ENCODE measurements at regions not wholly inside any gene's neighbourhood (a gene's known extent, or its start where the extent isn't known, plus 50 kb on each side); places are given as distances from the start of the nearest gene placed in this dataset.

DNA sequence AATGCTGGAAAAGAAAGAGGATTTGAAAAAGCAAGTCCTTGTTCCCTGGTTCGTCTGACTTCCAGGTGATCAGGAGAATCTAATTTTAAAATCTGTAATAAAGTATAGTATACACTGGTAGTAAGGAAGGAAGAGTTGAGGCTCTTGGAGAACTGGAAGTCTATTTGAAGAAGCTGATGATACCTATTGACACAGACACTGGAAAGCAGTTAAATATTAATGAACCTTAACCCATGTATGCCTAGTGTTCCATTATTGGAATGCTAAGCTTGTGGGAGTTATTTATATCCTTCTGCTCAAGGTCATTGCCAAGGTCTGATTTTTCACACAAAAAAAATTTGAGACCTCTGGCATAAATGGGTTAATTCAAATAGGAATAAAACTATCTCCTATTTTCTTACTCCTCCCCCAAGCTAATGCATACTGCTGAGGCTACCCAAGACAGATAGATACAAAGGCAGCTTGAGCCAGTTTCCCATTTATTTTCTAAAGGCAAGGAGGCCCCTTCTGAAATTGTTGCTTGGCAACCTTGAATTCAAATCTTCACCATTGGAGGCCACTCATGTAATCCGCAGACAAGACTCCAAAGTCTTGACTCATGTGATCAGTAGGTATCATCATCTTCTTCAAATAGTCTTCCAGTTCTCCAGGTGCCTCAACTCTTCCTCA lies 110.2 kb downstream of the FZD1 start:
- Histone ChIP-seq H3K9me3 (ENCODE audit: insufficient read depth, low read depth, low read length) (no peaks in the 10 kb centered on the region), H3K4me2 (ENCODE audit: low read depth, low read length, poor library complexity, severe bottlenecking) (no peak overlapping the region), H3K9ac (ENCODE audit: low read depth, low read length, poor library complexity, severe bottlenecking) (no peak overlapping the region), H3K4me3 (ENCODE audit: low read length, poor library complexity, severe bottlenecking) (no peak overlapping the region), H2AFZ (ENCODE audit: low read length) (no peak overlapping the region), H3K36me3 (ENCODE audit: insufficient read depth, low read length) (no peaks in the 10 kb centered on the region), H3K79me2 (ENCODE audit: insufficient read depth, low read length) (no peaks in the 10 kb centered on the region), H3K9me2 (replicated peaks; ENCODE audit: low read depth, low read length) (no peaks in the 10 kb centered on the region), H3K4me1 (ENCODE audit: insufficient read depth, low read length, poor library complexity, severe bottlenecking) (no peaks in the 10 kb centered on the region), H3F3A (ENCODE audit: low read depth) (no peaks in the 10 kb centered on the region), H4K20me1 (ENCODE audit: insufficient read depth, low read length, poor library complexity, severe bottlenecking) (no peaks in the 10 kb centered on the region), H3K27me3 (ENCODE audit: insufficient read depth, low read length, poor library complexity, severe bottlenecking) (no peaks in the 10 kb centered on the region)
- no peak for TF ChIP-seq EZH2phosphoT487 (IDR thresholded peaks at IDR 0.05; ENCODE audit: borderline replicate concordance)
- TF ChIP-seq, protein P1, sequence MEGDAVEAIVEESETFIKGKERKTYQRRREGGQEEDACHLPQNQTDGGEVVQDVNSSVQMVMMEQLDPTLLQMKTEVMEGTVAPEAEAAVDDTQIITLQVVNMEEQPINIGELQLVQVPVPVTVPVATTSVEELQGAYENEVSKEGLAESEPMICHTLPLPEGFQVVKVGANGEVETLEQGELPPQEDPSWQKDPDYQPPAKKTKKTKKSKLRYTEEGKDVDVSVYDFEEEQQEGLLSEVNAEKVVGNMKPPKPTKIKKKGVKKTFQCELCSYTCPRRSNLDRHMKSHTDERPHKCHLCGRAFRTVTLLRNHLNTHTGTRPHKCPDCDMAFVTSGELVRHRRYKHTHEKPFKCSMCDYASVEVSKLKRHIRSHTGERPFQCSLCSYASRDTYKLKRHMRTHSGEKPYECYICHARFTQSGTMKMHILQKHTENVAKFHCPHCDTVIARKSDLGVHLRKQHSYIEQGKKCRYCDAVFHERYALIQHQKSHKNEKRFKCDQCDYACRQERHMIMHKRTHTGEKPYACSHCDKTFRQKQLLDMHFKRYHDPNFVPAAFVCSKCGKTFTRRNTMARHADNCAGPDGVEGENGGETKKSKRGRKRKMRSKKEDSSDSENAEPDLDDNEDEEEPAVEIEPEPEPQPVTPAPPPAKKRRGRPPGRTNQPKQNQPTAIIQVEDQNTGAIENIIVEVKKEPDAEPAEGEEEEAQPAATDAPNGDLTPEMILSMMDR (conservative IDR thresholded peaks at IDR 0.05; ENCODE audit: low read length) = no peak

DNA sequence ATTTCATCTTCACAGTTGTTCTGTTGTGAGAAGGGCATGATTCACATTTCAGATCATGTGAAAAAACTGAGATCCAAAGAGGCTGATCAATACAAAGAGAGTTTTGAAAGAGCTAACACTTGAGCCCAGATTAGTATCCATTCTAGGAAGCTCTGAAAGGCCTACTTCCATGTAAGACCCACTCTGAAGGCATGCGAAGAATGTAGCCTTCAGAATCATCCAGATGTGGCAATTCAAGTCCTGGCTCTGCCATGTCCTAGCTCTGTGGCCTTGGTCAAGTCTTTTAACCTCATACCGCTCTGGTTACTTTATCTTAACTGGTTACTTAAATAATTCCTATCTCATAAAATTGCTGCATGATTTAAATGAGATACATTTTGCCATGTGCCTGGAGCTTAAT lies 111.1 kb downstream of the FZD1 start:
- Histone ChIP-seq H3K27me3 (ENCODE audit: insufficient read depth, low read length, poor library complexity, severe bottlenecking) (no peaks in the 10 kb centered on the region), H3K4me2 (ENCODE audit: low read depth, low read length, poor library complexity, severe bottlenecking) (no peak overlapping the region), H3K36me3 (ENCODE audit: insufficient read depth, low read length) (no peaks in the 10 kb centered on the region), H3K9me2 (replicated peaks; ENCODE audit: low read depth, low read length) (no peaks in the 10 kb centered on the region), H3F3A (ENCODE audit: low read depth) (no peaks in the 10 kb centered on the region), H2AFZ (ENCODE audit: low read length) (no peak overlapping the region), H3K79me2 (ENCODE audit: insufficient read depth, low read length) (no peaks in the 10 kb centered on the region), H3K9me3 (ENCODE audit: insufficient read depth, low read depth, low read length) (no peaks in the 10 kb centered on the region), H3K9ac (ENCODE audit: low read depth, low read length, poor library complexity, severe bottlenecking) (no peak overlapping the region), H4K20me1 (ENCODE audit: insufficient read depth, low read length, poor library complexity, severe bottlenecking) (no peaks in the 10 kb centered on the region), H3K4me3 (ENCODE audit: low read length, poor library complexity, severe bottlenecking) (no peak overlapping the region), H3K4me1 (ENCODE audit: insufficient read depth, low read length, poor library complexity, severe bottlenecking) (no peaks in the 10 kb centered on the region)
- TF ChIP-seq EZH2phosphoT487 (IDR thresholded peaks at IDR 0.05; ENCODE audit: borderline replicate concordance) = no peak
- TF ChIP-seq, protein P1 (conservative IDR thresholded peaks at IDR 0.05; ENCODE audit: low read length) = no peak

DNA sequence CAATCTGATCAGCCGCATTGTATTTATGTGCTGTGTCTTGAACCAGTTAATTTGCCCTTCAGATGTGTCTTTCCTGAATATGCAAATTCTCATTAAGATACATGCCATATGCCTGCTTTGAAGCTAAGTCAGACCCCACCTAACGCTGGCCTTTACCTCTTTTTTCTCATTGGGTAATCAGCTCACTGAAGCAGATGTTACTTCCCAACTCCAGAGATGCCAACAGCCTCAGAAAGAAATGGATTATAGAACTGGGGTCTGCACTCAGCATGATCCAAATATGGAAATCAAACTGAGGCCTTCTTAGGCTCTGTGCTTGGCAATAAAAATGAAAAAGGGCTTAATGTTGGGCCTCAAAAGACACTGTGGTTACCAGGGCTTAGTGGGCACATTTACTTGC lies 113.9 kb downstream of the FZD1 start:
- Histone ChIP-seq H3F3A (ENCODE audit: low read depth) (no peaks in the 10 kb centered on the region), H3K4me3 (ENCODE audit: low read length, poor library complexity, severe bottlenecking) (no peak overlapping the region), H3K4me2 (ENCODE audit: low read depth, low read length, poor library complexity, severe bottlenecking) (no peak overlapping the region), H3K9me3 (ENCODE audit: insufficient read depth, low read depth, low read length) (no peaks in the 10 kb centered on the region), H2AFZ (ENCODE audit: low read length) (no peak overlapping the region), H3K27me3 (ENCODE audit: insufficient read depth, low read length, poor library complexity, severe bottlenecking) (no peaks in the 10 kb centered on the region), H3K36me3 (ENCODE audit: insufficient read depth, low read length) (no peaks in the 10 kb centered on the region), H3K9me2 (replicated peaks; ENCODE audit: low read depth, low read length) (no peaks in the 10 kb centered on the region), H3K4me1 (ENCODE audit: insufficient read depth, low read length, poor library complexity, severe bottlenecking) (no peaks in the 10 kb centered on the region), H4K20me1 (ENCODE audit: insufficient read depth, low read length, poor library complexity, severe bottlenecking) (no peaks in the 10 kb centered on the region), H3K9ac (ENCODE audit: low read depth, low read length, poor library complexity, severe bottlenecking) (no peak overlapping the region), H3K79me2 (ENCODE audit: insufficient read depth, low read length) (no peaks in the 10 kb centered on the region)
- TF ChIP-seq, protein P1 (conservative IDR thresholded peaks at IDR 0.05; ENCODE audit: low read length) = no peak
- no peak for TF ChIP-seq EZH2phosphoT487 (IDR thresholded peaks at IDR 0.05; ENCODE audit: borderline replicate concordance)
